Dermis blood vessel endothelial cell (primary cell): ENCODE measurements at regions not wholly inside any gene's neighbourhood (a gene's known extent, or its start where the extent isn't known, plus 50 kb on each side); places are given as distances from the start of the nearest gene placed in this dataset.
"Not testable (repeated sequence)": the region's sequence is repeated elsewhere in the genome, so short reads cannot be mapped to it uniquely, and the experiment has no call there.

Experiments used
- DNase-seq: peaks from one replicate; pipeline ENCODE4 v3.0.0; 2010

DNA sequence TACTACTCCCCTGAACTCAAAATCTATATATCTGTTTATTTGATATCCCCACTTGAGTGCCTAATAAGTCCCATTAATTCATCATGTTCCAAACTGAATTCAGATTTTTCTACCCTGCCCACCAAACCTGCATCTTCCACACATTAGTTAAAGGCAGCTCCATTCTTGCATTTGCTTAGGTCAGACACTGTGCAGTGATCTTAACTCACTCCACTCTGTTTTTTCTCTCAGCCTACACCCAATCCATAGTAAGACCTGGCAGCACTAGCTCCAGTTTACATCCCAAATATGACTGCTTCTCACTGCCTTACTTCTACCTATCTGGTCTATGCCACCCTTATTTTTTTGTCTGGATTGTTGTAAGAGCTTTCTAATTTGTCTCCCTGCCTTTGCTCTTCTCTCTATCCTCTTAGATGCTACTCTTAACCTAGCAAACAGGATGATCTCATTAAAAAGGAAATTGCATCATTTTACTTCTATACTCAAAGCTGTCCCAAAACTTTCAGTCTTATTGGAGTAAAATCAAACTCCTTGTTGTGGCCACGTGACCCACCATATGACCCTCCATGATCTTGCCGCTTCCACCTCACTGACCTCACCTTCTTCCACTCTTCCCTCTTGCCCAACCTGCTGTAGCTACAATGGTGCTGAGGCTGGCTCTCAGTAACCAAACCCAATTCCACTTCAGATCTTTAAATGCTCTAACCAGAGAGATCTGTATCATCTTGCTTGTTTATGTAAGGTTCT is 274.9 kb upstream of the FANCL start:
- DNase-seq, result no peak

DNA sequence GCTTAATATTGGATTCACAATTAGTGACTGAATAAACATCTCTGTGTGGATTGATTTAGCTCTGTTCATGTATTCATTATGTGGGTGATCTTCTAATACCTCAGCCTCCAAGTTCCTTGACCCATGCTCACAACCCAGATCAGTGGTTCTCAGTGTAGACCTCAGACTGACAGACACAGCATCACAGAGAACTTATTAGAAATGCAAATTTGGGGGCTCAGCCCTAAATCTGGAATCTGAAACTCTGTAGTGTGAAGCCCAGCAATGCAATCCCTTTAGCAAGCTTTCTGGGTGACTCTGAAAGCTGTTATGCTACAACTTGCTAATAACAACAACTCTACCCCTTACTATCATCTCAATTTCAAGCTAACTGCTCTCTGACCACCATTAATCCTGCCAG is 273.1 kb upstream of the FANCL start:
- DNase-seq, result no peak

DNA sequence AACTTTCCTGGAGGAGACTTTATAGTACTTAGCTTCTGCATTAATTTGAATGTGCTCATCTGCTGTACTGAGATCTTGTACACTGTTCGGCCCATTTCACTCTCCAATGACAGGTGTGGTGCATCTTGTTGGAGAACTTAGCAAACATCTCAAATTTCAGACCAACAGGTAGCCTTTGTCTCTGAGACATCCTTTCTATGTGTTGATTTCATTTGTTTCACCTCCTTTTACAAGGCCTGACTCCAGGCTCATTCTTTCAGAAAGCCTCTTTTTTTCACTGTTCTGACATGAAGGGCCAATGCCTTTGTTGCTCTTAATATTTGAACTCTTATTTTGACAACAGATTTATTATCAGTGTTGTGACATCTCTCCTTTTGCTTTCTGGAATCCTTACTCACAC is 271.8 kb upstream of the FANCL start:
- DNase-seq, result no peak

DNA sequence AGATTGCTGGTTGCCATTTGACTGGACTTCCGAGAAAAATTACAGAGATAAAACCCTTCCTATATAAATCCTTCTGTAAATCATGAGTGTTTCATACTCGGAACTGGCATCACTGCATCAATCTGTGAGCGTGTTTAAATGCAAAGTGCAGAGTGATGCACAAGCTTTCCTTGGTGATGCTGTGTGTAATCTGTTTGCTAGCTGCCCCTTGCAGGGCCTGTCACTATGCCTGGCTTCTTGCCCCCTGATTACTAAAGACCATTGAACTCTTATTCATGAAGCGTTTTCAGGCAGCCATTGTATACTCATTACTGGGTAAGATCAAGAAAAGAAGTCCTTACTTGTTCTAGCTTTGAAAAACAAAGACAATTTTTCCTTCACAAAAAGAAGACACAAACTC is 266.9 kb upstream of the FANCL start:
- no peak for DNase-seq

DNA sequence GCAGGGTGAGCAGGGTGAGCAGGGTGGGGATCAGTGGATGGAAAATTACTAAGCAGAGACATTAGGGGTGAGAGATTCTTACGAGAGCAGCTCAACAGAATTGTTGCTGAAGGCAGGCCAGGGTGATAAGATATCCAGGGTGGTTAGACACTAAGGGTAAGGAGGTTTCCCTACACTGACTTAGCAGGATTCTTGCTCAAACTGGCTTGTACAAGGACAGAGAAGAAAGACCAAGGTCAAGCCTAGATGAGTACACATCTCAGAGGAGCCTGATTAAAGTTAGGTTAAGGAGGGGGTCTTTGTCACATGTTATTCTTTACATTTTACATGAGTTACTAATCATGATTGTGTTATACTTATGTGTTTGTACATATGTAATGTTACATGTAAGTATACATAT is 262.8 kb upstream of the FANCL start:
- no peak for DNase-seq

DNA sequence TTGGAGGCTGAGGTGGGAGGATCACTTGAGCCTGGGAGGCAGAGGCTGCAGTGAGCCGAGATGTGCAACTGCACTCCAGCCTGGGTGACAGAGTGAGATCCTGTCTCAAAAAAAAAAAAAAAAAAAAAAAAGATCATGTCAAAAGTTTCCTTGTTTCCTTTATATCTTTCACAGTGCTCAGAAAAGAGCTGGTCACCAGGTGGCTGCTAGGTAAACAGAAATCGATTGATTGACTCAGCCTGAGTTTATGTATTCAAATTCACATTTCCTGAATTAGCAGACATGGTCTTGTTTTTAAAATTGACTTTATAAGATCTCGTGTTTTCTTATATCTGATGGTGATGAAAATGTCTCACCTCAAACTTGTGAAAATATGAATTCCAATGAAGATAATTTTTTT is 261.8 kb upstream of the FANCL start:
- no peak for DNase-seq

DNA sequence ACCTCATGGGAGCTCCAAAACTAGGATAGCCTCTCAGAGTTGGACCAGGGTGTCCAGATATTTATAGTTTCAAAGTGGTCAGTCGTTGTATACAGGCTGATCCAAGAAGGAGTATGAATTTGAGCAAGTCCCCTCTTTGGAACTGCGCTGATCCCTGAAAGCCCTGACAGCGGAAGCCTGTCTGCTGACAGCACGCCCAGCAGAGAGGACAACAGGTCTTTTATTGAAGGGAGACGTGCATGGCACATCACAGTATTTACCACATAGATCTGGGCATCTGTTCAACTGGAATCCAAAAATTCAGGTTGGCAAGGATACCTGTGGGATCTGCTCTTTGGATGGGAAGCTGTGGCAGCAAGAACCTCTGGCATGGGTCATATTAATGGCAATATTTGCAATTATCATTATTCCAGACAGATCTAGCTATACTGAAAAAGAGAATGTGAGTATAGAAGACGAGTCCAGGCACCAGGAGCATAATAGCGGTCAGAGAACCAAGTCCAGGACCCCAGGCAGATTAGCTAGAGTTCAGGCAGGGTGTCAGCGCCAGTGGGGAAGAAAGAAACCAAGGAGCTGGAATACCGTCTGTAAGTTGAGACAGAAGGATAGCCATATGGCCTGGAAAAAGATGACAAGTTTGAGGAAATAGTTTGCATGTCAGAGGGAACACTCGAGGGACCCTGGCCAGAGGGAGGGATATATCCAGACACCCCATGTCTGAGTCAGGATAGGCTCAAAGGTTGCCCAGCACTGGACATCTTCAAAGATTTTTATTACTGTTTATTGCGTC is 260.4 kb upstream of the FANCL start:
- DNase-seq, result no peak

DNA sequence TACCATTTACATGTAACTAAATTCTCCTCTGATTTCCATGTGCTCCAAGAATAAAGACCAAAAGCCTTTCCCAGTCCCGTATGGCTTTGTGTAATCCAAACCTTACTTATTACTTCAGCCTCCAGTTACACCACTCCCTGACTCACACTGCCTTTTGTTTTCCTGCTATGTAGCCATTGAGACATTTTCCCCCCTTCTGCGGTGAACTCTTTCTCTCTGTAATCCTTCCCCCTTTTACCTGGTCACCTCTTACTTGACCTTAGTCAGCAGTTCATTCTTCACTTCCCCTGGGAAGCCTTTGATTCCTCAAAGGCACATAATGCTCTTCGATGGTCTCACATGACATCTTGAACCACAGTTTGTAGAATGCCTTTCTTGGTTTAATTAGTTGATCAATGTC is 256.0 kb upstream of the FANCL start:
- DNase-seq, result no peak

DNA sequence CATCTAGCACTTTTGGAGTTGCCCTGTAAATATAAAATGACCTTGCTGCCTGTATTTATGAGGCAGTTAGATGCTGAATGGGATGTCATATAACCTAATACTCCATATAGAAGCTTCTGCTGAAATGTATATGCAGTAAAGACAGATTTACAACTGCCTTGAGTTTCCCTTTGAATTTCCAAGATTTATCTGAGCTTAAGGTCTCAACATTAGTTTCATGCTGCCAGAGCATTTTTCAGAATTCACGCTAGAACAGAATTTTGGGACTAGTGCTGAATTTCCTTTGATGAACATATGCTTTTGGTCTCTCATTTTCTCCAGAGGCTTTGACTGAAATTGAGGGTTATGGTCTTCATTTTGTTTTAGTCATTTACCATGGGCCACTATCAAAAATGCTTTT is 254.7 kb upstream of the FANCL start:
- DNase-seq, result no peak

DNA sequence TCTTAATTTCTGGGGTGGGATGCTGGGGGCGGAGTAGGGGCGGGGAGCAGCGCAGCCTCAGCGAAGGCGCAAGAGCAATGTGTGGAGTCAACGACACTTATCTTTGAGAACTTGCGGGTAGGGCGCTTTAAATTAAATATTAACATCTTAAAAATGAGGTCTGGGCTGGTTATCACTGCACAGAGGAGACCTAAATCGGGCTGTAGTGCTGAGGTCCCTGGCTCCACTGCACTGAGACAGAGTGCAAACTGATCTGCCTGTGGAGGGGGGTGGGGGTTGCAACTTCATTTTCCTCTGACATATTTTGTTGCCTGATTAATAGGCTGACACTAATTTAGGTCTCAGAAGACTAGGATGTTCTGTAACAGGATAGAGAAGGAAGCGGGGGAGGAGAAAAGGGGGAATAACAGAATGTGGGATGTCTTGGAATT is 253.0 kb upstream of the FANCL start:
- no peak for DNase-seq

DNA sequence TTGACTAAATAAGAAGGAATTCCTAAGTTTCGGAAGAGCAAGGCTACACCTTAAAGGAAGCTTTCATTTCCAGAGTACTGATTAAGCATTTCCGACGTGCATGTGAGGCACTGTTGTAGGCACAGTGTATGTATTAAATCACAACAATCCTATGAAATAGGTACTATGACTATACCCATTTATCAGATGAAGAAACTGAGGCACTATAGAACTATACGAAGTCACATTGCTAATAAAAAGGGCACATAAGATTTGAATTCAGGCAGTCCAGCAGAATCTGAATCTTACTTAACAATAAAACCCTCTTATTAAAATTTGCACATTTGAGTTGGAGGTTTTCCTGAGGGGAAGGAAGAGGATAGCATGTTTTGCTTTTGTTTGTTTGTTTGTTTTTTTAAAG is 243.5 kb upstream of the FANCL start:
- DNase-seq, result no peak

DNA sequence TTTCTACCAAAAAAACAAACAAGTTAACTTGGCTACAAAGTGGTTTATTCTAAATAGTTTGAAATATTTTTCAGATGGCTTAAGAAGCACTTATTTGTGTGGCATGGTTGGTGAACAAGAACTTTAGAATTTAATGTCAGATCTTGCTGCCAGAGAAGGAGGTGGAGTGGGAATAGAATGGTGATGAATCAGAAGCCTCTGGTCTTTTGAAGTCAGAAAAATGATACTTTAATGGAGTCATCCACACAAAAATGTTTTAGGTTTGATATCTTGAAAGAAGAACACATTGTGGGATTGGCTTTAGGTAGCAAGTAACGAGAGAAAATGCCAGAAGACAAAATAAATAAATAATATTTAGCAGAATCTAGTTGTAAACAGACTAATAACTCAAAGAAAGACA is 243.1 kb upstream of the FANCL start:
- DNase-seq, result no peak

DNA sequence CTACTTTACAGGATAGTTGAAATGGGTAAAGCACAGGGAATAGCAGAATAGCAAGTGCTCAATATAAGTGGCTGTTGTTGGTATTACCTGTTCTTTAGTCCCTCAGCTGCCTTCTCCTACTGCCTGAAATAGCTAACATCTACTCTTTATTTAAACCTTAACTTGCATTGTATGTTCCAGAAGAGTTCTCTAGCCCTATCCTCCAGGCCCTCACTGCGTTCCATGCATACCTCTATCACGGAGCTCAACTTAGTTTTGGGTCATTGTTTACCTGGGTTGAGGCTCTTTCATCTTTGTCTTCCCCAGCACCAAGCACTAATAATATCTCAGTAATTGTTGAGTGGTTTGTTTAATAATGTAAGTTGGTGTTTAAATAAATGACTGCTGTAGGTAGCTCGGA is 242.2 kb upstream of the FANCL start:
- no peak for DNase-seq

DNA sequence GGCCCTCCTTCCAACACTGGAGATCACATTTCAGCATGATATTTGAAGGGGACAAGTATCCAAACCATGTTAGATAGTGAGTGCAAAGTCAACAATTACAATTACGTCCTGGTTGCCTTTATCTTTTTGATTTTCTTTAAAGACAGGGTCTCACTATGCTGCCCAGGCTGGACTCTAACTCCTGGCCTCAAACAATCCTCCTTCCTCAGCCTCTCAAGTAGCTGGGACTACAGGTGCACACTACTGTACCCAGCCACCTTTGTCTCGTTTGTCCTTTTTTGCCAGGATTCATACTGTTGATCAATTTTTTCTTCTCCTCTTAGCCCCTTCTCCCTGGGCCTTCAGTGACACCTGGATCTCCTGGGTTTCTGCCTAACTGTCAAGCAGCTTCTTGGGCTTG is 240.5 kb upstream of the FANCL start:
- no peak for DNase-seq

DNA sequence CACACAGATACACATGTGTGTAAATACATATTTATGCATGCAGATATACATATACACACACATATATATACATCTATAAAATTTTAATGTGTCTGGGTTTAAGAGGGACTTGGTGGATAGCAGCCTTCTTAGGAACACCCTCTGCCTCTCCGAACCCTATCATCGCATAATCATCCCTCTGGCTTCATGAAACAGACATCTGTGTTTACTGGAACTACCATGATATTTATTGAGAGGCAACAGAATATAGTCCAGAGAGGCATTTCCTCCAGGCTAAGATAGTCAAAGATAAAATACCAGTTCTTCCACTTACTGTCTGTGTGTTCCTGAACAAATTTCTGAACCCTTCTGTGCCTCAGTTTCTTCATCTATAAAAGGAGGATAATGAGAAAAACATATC is 239.0 kb upstream of the FANCL start:
- DNase-seq, result no peak

DNA sequence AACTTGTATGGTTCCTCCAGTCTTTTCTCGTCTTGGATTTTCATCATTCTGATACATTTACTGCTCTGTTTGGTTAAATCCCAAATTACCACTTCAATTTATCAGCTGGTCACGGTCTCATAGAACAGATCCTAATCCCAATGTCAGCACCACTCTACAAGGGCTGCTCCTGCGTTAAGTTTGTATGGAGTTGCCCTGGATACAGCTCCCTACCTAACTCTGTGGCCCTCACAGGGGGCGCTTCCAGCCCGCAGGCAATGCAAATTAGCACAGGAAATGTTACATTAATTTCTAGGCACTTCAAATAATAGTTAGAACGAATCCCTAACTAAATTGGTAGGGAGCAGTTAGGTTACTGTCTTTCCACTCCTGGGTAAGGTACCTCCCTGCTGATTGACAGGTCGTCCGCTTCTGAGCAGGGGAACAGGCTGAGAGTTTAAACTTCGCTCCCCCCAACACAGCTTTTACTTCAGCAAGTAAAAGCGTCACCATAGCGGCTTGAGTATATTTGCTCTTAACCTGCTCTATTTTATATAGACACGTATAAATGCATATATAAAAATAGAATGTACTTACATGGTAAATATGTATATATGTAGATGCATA is 238.5 kb upstream of the FANCL start:
- no peak for DNase-seq

DNA sequence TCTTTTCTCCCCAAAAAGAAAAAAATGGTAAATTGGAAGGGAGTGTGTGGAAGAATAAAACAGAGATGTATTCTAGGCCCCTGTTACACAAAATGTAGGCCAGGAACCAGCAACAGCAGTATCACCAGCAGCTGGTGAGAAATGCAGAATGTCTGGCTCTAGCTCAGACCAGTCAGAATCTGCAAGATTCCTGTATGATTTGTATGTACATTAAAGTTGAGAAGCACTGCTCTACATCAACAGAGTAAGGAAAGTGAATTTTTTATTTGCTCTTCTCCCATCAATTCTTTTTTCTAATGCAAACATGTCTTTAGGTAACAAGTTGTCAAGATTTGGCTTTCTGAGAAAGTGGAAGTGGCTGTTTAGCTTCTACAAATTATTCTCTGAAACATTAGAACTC is 235.4 kb upstream of the FANCL start:
- DNase-seq, result no peak

DNA sequence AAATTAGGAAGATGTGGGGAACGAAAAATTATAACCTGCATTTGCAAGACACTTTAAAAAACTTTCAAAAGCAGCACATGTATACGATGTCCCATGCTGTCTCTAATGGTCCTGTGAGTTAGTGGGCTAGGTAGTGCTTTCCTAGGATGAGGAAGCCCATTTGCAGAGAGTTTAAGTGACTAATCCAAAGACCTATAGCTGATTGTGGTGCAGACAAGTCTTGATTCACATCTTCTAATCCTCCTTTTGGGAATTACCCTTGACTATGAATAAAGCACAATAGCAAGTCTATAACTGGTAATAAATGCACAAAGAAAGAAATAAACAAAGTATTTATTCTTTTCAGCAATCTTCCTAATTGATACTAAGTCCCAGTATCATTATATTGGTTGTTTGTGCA is 234.6 kb upstream of the FANCL start:
- no peak for DNase-seq

DNA sequence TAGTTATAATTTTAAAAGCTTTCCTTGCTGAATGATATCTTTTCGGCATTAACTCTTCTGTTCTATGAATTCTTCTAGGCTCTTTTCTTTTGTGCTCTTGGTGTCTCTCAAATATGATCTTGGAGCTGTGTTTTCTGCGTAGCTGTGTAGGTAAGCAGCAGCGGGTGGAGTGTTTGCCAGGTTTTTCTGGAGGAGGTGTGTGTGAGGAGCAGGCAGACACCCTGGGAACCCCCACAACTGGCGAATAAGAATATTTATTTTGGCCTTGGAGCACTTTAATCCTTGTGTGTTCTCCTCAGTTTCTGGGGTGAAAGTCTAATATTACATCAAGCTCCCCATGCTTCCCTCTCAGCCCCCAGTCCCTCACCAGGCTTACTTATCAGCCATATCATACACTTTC is 232.0 kb upstream of the FANCL start:
- no peak for DNase-seq

DNA sequence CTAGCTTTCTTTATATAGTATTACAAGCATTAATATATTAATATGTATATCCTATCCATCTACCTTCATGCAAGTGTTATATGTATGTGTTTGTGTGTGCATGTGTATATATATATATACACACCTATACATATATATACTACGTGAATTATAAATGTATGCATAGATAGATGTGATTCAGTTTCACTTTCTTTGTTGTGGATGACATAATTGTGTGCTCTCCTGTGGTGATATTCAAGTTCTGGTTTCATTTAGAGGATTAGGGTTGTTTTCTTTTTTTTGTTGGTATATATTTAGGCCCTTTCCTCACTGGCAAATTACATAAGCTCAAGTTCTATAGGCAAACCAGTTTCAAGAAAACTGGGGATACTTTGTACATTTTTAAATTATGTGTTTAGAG is 225.7 kb upstream of the FANCL start:
- DNase-seq, result no peak

DNA sequence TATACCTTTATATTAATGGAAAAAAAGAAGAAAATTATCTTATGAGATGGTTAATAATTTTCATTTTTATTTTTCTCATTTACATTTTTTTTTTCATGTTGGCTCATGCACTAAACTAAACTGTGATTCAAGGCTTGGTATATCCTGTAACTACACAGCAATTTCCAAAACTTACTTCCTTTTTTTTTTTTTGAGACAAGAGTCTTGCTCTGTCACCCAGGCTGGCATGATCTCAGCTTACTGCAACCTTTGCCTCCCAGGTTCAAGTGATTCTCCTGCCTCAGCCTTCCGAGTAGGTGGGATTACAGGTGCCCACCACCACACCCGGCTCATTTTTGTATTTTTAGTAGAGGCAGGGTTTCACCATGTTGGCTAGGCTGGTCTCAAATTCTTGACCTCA is 224.9 kb upstream of the FANCL start:
- DNase-seq, result not testable (repeated sequence)

DNA sequence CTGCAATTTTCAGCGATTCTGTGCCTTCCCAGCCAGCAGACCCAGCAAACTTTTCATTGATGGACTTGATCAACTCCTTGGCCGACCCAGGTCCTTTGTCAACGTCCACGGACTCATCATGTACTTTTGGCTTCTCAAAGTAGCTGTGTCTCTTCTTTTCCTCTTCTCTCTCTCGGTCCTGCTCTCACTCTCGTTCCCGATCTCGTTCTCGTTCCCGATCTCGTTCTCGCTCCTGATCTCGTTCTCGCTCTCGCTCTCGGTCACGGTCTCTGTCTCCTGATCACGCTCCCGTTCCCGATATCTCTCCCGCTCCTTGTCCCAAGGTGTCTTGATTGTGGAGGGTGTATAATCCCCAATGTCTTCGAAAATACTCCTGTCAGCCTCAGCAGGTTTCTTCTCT is 219.5 kb upstream of the FANCL start:
- no peak for DNase-seq

DNA sequence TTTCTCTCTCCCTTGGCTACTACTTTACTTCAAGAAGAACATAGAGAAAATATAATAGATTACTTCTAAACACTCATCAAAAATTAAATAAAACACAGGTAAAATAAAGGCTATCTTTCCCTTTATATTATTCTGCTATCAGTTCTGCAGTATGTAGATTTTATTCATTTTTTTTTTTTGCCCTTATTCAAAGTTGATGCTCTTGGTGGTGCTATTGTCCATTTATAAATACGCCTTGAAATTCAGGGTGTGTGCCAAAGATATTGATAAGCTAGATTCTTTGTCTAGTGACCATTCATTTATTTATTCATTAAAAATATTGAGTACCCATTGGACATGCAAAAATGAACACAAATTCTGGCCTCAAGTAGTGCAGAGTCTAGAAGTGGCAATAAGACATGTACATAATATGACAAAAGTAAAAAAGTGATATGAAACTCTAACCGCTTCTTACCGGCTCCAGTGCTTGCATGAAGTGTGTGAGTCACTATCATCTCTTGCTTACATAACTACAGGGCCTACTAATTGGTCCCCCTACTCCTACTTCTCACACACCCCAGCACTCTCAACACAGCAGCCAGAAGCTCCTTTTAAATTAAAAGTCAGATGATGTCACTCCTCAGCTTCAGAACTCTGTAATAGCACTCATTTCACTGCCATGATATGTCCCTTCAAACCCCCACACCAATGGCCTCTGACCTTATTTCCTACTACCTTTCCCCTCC is 208.3 kb upstream of the FANCL start:
- no peak for DNase-seq
